Activated CD4-positive, alpha-beta T cell treated with anti-CD3 and anti-CD28 coated beads, Interleukin-2, amount 50 U/mL, for 24 hours (primary cell): ENCODE measurements at regions not wholly inside any gene's neighbourhood (a gene's known extent, or its start where the extent isn't known, plus 50 kb on each side); places are given as distances from the start of the nearest gene placed in this dataset.

ENCODE experiments used
- DNase-seq, 2 donors: peaks; one replicate each; pipeline ENCODE4 v3.0.0-alpha.2; 2020; ENCODE audit warnings: low read depth in 1 of 2, low spot score in 1 of 2

GRCh38 chr18:73653827-73654226, 493.8 kb downstream of the FBXO15 start:
- DNase-seq, result no peak

- DNase-seq, result no peak
Measured at GRCh38 chr18:73653251-73653650, 494.4 kb downstream of the FBXO15 start.

- no peak for DNase-seq
Measured at GRCh38 chr18:73647391-73647790, 500.2 kb downstream of the FBXO15 start.

- no peak for DNase-seq
Measured at GRCh38 chr18:73646772-73647171, 500.9 kb downstream of the FBXO15 start.

GRCh38 chr18:73646196-73646595, 501.4 kb downstream of the FBXO15 start:
- no peak for DNase-seq

- no peak for DNase-seq
Measured at GRCh38 chr18:73645160-73645715, 502.4 kb downstream of the FBXO15 start.

- DNase-seq, result no peak
Measured at GRCh38 chr18:73639788-73640187, 507.8 kb downstream of the FBXO15 start.

GRCh38 chr18:73638709-73639108, 508.9 kb downstream of the FBXO15 start:
- DNase-seq, result no peak

GRCh38 chr18:73636355-73636754, 511.3 kb downstream of the FBXO15 start:
- DNase-seq, result no peak

GRCh38 chr18:73626859-73627258, 520.8 kb downstream of the FBXO15 start:
- DNase-seq, result no peak

- no peak for DNase-seq
Measured at GRCh38 chr18:73626221-73626620, 521.4 kb downstream of the FBXO15 start.

- DNase-seq, result no peak
Measured at GRCh38 chr18:73621091-73621490, 526.5 kb downstream of the FBXO15 start.

GRCh38 chr18:73617981-73618380, 529.7 kb downstream of the FBXO15 start:
- DNase-seq, result no peak

GRCh38 chr18:73615506-73615905, 532.1 kb downstream of the FBXO15 start:
- no peak for DNase-seq

- no peak for DNase-seq
Measured at GRCh38 chr18:73614812-73615211, 532.8 kb downstream of the FBXO15 start.

- no peak for DNase-seq
Measured at GRCh38 chr18:73613706-73614340, 533.8 kb downstream of the FBXO15 start.

- no peak for DNase-seq
Measured at GRCh38 chr18:73597832-73598615, 549.6 kb downstream of the FBXO15 start.

GRCh38 chr18:73594749-73595148, 552.9 kb downstream of the FBXO15 start:
- no peak for DNase-seq

GRCh38 chr18:73593207-73593606, 554.4 kb downstream of the FBXO15 start:
- DNase-seq, result no peak

GRCh38 chr18:73590950-73591349, 556.7 kb downstream of the FBXO15 start:
- no peak for DNase-seq

GRCh38 chr18:73579698-73580097, 567.9 kb downstream of the FBXO15 start:
- DNase-seq, result no peak

GRCh38 chr18:73577365-73577764, 570.3 kb downstream of the FBXO15 start:
- DNase-seq, result no peak
